GM18517 (cell line): ENCODE measurements at regions not wholly inside any gene's neighbourhood (a gene's known extent, or its start where the extent isn't known, plus 50 kb on each side); places are given as distances from the start of the nearest gene placed in this dataset.

Experiments
- ATAC-seq: cut with Tn5 transposase; IDR thresholded peaks from one replicate; pipeline ENCODE4 v1.9.1; 2021; ENCODE audit warnings: mild to moderate bottlenecking, moderate library complexity; ENCODE audit not compliant: unreplicated experiment

GRCh38 chr3:5304789-5305683 is 117.5 kb downstream of the EDEM1 start:
- ATAC-seq = peak; percentile 66

DNA sequence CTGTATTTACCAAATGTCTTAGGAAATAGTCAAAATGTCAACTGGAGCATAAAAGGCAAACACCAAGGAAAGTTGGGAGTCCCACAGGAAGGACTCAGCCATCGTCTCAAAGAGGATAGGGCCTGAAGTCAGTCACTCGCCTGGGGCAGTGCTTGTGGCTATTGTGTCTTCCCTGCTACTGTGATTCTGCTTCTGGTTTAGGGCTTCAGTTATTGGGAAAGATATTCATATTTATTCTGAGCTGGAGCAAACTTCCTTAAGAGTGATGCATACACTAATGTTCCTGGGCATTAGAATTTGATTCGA is 118.1 kb downstream of the EDEM1 start:
- peak; percentile 24 for ATAC-seq

DNA sequence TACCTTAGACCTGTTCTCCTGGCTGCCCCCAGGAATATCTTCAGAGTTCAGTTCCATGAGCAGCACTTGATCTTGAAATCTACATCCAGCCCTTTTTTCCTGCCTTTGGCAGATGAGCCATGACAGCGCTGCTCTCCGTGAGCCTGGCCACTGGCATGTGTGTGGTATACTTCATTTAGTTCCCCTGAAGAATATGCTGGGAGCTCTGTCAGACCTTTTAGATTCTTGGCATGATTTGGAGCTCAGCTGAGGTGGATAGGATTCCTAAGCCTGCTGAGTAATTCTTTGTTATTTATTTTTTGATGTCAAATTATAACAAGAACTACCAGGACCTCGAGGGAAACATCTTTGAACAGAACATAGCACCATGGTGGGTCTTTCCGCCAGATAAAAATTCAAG is 121.7 kb downstream of the EDEM1 start:
- ATAC-seq = no peak

GRCh38 chr3:5309602-5310001 is 122.1 kb downstream of the EDEM1 start:
- no peak for ATAC-seq

GRCh38 chr3:5310509-5310908 is 123.0 kb downstream of the EDEM1 start:
- ATAC-seq = no peak

- no peak for ATAC-seq
Measured at GRCh38 chr3:5312290-5312689, 124.8 kb downstream of the EDEM1 start.

DNA sequence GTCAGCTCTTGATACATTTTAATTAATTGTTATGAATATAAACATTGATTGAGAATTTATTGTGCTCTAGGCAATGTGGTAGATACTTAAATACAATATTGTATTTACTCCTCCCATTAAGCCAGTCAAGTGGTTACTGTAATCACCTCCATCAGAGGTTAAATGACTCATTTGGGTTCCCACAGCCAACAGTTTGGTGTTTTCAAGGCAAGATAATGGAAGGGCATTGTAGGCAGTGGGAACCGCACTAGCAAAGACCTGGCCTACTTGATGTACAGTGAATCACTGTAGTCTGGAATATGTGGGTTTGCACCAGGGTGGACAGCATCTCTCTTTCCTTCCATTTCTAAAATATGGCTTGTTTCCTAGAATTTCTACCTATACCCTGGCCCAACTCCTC is 127.4 kb downstream of the EDEM1 start:
- no peak for ATAC-seq

GRCh38 chr3:5317557-5317956 is 130.1 kb downstream of the EDEM1 start:
- no peak for ATAC-seq

DNA sequence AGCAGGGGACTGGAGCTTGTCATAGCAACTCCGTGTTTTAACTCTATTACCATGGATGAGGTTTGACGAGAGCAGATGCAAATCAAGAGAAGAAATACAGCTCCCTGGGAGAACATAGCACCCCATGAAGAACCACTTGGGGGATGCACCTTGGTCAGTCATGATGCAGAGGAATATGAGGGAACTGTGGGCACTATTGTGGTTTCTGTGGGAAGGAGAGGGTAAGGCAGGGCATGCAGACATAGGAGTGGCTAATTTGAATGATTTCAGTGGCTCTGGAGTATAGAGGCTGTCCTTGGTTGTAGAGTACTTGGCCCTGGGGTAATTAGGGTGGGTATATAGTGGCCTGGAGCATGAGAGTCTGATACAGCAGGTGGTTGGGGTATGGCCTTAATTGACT is 131.9 kb downstream of the EDEM1 start:
- ATAC-seq = no peak

DNA sequence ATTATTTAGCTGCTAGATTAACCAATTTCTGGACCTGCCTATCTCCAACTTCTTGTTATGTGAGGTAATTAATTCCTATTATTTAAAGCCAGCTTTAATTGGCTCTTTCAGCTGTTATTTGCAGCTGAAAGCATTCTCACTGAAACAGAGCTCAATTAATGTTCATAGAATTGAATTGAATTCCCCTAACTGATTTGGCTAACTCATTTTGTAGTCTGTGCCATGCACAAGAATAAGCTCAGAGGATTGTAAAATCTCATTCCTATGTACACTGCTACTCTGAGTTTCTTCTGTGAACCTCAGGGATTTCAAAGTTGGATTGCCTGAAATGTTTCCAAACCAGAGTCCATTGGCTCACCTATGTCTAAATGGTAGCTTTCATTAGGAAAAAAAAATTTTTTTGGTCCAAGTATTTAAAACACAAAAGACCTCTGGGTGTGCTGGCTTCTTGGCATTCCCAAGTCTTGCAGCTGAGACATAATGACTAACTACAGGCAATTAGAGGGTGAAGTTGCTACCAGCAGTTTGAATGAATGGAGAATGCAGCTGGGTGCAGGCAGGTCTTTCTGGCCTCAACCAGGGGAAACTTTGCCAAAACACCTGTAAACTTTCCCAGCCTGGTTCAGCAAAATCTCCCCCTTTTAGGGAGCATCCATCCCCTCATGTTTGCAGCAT is 134.3 kb downstream of the EDEM1 start:
- no peak for ATAC-seq

DNA sequence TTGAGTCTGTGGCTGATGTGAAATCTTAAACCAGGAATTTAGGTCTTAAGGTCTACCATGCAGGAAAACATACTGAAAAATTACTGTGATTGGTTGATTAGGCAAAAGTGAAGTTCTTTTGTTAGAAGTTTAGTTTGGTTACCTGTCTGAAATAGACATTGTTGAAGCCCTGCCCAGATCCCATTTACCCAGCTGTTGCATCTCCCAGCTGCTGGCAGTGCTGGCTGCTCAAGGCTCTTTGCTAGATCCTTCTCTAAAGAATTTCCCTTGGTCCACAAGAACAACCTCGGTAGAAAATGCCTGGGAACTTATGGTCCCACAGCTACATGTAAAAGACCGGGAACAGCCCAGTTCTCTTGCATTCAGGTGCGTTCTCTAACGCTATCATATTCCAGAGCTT is 137.3 kb downstream of the EDEM1 start:
- ATAC-seq = no peak

DNA sequence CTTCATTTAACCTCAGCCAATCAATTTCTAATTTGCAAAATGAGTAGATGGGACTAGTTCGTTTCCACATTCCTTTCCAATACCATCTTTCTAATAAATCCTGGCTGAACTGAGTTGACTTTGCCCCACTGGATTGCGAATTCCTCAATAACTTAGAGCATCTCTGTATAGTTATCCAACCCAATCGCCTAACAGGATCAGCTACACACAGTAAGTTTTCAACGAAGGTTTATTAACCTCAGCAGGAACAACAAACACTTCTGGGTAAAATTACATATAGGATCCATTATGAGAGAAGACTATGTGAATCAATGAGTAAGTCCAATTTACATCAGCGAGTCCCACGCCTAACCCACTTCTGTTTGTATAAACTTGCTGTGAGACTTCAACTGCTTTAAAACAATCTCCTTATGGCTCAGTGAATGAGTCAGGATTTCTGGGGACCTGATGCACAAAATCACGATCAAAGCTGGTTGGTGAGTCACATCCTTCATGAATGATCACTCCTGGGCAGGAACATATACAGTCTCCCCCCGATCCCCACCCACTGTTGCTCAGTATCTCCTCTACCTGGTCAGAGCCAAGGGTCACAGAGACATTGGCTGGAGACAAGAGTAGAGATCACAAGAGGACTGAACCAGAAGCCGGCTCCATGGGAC is 142.8 kb downstream of the EDEM1 start:
- no peak for ATAC-seq

- ATAC-seq = no peak
Measured at GRCh38 chr3:5331567-5332269, 144.2 kb downstream of the EDEM1 start.

- ATAC-seq = no peak
Measured at GRCh38 chr3:5332270-5332956, 144.9 kb downstream of the EDEM1 start.

DNA sequence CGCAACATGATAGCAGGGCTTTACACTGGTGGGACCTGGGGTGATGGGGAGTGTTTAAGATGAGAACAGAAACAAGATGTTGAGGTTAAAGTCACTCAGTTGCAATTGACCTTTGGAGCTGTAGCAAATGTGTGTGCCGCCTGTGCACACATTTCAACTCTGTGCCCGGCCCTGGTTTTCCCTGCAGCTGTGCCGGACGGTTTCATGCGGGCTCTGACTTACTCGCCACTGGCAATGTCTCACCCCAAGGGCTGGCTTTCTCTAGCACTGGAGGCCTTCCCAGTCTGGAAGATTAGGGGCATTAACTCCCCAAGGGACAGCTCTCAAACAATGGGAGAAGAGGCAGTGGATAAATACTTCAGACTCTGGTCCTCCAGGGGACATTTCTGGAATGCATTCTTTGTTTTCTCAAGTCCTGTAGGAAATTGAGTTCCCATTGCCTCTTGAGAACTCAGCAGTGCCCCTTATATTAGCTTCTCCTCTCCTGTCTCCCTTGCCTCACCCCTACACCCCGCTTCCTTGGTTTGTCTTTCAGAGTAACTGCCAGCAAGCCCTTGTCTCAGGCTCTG is 152.5 kb downstream of the EDEM1 start:
- ATAC-seq = no peak

DNA sequence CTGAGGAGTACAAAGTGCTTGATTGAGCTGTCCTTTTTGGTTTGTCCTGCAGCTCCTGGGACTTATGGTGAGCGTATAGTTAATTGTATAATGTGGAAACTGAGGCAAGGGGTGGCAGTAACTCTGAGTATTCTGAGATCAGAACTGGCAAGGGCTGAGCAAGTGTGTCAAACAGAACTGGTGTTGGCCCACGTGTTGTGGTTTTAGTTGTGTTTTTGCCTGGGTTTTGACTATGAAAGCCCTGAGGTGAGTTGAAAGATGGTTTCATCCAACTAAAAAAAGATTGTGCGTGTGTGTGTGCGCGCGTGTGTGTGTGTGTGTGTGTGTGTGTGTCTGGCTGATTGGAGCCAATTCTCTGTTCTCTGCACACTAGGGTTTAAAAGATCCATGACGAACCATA is 154.1 kb downstream of the EDEM1 start:
- no peak for ATAC-seq

DNA sequence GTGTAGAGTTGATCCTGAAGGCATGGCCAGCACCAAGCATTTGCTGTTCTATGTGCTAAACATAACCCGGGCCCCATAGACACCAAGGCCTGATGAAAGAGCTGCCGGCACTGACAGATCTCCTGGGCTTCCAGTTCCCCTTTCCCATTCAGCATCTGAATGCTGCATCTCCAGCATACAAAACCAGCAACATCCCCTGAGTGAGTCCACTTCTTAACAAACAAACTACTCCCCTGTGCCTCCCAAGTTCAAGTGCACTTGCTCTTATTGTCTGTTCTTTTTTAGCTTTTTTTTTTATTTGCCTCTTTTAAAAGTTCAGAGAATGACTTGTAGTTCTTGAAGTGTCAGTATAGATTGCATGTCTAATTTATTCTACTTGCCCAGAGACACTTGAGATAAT is 156.0 kb downstream of the EDEM1 start:
- no peak for ATAC-seq

DNA sequence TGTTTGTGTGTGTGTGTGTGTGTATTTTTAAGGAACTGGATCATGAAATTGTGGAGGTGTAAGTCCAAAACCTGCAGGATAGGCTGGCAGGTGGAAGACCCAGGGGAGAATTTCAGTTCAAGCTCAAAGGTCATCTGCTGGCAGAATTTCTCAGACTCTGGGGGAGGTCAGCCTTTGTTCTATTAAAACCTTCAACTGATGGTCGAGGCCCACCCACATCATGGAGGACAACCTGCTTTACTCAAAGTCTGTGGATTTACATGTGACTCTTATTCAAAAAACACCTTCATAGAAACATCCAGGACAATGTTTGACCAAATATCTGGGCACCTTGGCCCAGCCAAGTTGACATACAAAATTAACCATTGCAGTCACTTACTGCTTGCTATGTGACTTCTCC is 157.2 kb downstream of the EDEM1 start:
- ATAC-seq = no peak

- ATAC-seq = no peak
Measured at GRCh38 chr3:5347486-5347885, 160.0 kb downstream of the EDEM1 start.

DNA sequence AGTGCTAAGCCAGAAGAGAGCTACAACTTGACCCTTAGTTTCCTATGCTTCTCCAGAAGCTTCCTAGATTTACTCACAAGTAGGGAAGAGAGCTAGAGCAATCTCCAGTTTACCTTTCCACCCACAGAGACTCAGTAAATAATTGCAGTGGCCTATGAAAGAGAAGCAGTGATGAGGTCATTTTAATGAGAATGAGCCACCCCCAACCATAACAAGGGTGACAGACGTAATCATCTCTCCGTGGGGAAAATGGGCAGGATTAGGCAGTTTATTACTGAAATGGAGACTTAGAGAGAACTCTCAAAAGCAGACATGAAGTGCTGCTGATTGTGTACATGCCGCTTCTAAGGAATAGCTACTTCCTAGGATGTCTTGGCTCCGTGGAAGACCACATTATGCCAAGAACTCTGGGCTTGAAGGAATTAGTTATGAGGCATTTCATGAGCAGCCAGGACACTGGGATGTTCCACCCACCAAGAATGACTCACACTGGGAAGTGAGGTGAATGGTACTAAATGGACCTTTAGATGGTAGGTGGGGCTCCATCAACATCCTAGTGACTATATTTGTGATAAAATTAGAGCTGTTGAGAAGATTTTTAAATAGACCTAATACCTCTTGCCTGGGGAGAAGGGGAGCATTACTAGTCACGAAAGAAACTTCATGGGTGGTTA is 160.9 kb downstream of the EDEM1 start:
- no peak for ATAC-seq
